ENCODE measurements at regions not wholly inside any gene's neighbourhood (a gene's known extent, or its start where the extent isn't known, plus 50 kb on each side); places are given as distances from the start of the nearest gene placed in this dataset.

DNA sequence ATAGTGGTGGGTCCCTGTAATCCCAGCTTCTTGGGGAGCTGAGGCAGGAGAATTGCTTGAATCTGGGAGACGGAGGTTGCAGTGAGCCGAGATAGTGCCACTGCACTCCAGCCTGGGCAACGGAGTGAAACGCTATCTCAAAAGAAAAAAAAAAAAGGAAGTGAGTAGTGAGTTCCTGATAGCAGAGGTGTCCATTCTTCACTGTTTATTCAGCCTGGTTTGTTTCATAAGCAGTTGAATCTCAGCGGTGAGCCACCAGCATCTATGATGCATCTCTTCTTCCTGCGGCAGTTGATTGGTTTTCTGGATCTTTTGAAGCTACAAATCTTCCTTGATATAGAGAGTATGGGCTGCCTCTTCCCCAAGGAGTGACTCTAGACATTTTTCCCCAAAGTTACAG lies 316.1 kb upstream of the MTPN start:
- TF ChIP-seq POLR2AphosphoS5 (IDR thresholded peaks at IDR 0.05): no peak
- TF ChIP-seq, protein P1, sequence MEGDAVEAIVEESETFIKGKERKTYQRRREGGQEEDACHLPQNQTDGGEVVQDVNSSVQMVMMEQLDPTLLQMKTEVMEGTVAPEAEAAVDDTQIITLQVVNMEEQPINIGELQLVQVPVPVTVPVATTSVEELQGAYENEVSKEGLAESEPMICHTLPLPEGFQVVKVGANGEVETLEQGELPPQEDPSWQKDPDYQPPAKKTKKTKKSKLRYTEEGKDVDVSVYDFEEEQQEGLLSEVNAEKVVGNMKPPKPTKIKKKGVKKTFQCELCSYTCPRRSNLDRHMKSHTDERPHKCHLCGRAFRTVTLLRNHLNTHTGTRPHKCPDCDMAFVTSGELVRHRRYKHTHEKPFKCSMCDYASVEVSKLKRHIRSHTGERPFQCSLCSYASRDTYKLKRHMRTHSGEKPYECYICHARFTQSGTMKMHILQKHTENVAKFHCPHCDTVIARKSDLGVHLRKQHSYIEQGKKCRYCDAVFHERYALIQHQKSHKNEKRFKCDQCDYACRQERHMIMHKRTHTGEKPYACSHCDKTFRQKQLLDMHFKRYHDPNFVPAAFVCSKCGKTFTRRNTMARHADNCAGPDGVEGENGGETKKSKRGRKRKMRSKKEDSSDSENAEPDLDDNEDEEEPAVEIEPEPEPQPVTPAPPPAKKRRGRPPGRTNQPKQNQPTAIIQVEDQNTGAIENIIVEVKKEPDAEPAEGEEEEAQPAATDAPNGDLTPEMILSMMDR (IDR thresholded peaks at IDR 0.05): no peak
- TF ChIP-seq EP300 (IDR thresholded peaks at IDR 0.05): no peak
- no peak for TF ChIP-seq POLR2A (IDR thresholded peaks at IDR 0.05; ENCODE audit: low read depth)
